ENCODE measurements at regions not wholly inside any gene's neighbourhood (a gene's known extent, or its start where the extent isn't known, plus 50 kb on each side); places are given as distances from the start of the nearest gene placed in this dataset.

GRCh38 chr18:68414407-68414806 is 300.5 kb downstream of the TMX3 start:
- H3K27ac Mint-ChIP-seq: no peak overlapping the region
- DNase-seq (no peak), ATAC-seq (ENCODE audit: low read depth) (no peak)
- H3K4me3 Mint-ChIP-seq: no peak overlapping the region
- no peaks in the 10 kb centered on the region for H3K27me3 Mint-ChIP-seq
- H3K36me3 Mint-ChIP-seq (ENCODE audit: low read depth): no peaks in the 10 kb centered on the region
- no peaks in the 10 kb centered on the region for H3K4me1 Mint-ChIP-seq
- no peak for TF ChIP-seq CTCF (IDR thresholded peaks at IDR 0.05)
- H3K9me3 Mint-ChIP-seq: no peaks in the 10 kb centered on the region
- CTCF ChIA-PET: no interaction called here
- intact Hi-C loops (cut with micrococcal nuclease): no loop called here
- POLR2A ChIA-PET: no interaction called here

GRCh38 chr18:68409576-68409975 is 305.3 kb downstream of the TMX3 start:
- no peak for TF ChIP-seq CTCF (IDR thresholded peaks at IDR 0.05)
- Mint-ChIP-seq H3K4me3 (no peak overlapping the region), H3K9me3 (peaks cover 3% of the 10 kb centered on the region), H3K27ac (no peak overlapping the region), H3K36me3 (ENCODE audit: low read depth) (no peaks in the 10 kb centered on the region), H3K27me3 (no peaks in the 10 kb centered on the region), H3K4me1 (no peaks in the 10 kb centered on the region)
- ChIA-PET CTCF (no interaction called here), POLR2A (no interaction called here)
- intact Hi-C loops (cut with micrococcal nuclease): no loop called here
- no peak for DNase-seq
- no peak for ATAC-seq (ENCODE audit: low read depth)

GRCh38 chr18:68406761-68407160 is 308.1 kb downstream of the TMX3 start:
- Mint-ChIP-seq H3K36me3 (ENCODE audit: low read depth) (no peaks in the 10 kb centered on the region), H3K27ac (no peak overlapping the region), H3K27me3 (no peaks in the 10 kb centered on the region), H3K9me3 (peaks cover 5% of the 10 kb centered on the region), H3K4me3 (no peak overlapping the region), H3K4me1 (no peaks in the 10 kb centered on the region)
- DNase-seq (no peak), ATAC-seq (ENCODE audit: low read depth) (no peak)
- intact Hi-C loops (cut with micrococcal nuclease): no loop called here
- CTCF ChIA-PET: no interaction called here
- TF ChIP-seq CTCF (IDR thresholded peaks at IDR 0.05): no peak
- POLR2A ChIA-PET: no interaction called here

DNA sequence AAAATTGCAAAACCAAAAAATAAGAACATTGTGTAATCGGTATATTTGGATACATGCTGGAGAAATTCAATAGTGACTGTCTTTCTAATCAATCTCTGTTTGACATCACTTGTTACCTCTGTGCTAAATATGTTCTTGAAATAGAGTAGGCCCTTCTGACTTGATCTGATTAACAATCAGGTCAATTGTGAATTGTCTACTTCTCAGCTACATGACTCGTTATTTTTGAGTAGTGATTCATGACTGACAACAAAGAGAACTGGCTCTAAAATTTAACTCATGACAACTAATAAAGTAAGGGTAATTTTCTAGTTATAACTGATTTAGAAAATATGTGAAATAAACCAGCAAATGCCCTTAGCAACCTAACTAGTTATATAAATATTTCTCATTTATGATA is 312.1 kb downstream of the TMX3 start:
- Mint-ChIP-seq H3K9me3 (peaks cover 5% of the 10 kb centered on the region), H3K27me3 (no peaks in the 10 kb centered on the region), H3K27ac (no peak overlapping the region), H3K4me1 (no peaks in the 10 kb centered on the region), H3K36me3 (ENCODE audit: low read depth) (no peaks in the 10 kb centered on the region), H3K4me3 (no peak overlapping the region)
- intact Hi-C loops (cut with micrococcal nuclease): no loop called here
- ChIA-PET POLR2A (no interaction called here), CTCF (no interaction called here)
- DNase-seq (no peak), ATAC-seq (ENCODE audit: low read depth) (no peak)
- TF ChIP-seq CTCF (IDR thresholded peaks at IDR 0.05): no peak

DNA sequence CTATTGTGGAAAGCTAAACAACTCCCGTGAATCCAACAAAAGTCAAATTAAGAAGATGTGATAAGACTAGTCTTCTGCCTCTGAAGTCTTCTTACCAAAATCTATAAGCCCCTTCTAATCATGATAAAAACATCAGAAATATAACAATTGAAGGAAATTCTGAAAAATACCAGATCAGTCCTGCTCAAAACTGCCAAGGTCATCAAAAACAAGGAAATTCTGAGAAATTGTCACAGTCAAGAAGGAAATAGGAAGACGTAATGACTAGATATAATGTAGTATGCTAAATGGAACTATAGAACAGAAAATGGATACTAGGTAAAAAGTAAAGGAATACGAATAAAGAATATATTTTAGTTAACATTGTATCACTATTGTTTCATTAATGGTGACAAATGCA is 314.0 kb downstream of the TMX3 start:
- no peaks in the 10 kb centered on the region for H3K27me3 Mint-ChIP-seq
- H3K4me1 Mint-ChIP-seq: no peaks in the 10 kb centered on the region
- H3K4me3 Mint-ChIP-seq: no peak overlapping the region
- ChIA-PET CTCF (no interaction called here), POLR2A (no interaction called here)
- no peak overlapping the region for H3K27ac Mint-ChIP-seq
- DNase-seq (no peak), ATAC-seq (ENCODE audit: low read depth) (no peak)
- H3K36me3 Mint-ChIP-seq (ENCODE audit: low read depth): no peaks in the 10 kb centered on the region
- peaks cover 2% of the 10 kb centered on the region for H3K9me3 Mint-ChIP-seq
- no peak for TF ChIP-seq CTCF (IDR thresholded peaks at IDR 0.05)
- intact Hi-C loops (cut with micrococcal nuclease): no loop called here
